B cell (primary cell): ENCODE measurements at regions not wholly inside any gene's neighbourhood (a gene's known extent, or its start where the extent isn't known, plus 50 kb on each side); places are given as distances from the start of the nearest gene placed in this dataset.

Experiments used
- ATAC-seq: fragments of 200-7000 bp; cut with Tn5 transposase; one replicate; pipeline ENCODE4 v1.10.0; 2021; ENCODE audit warnings: low read depth, mild to moderate bottlenecking, moderate number of reproducible peaks, moderate library complexity
- CTCF ChIA-PET: fragments of 350-600 bp; sonication (Branson Sonifier 250); formaldehyde crosslinking; loops from one replicate; lab custom pipeline; 2021; ENCODE audit warnings: antibody characterized with exemption, inconsistent platforms; lab: Charles Lee
- POLR2A ChIA-PET: fragments of 350-600 bp; sonication (Branson Sonifier 250); formaldehyde crosslinking; loops from one replicate; lab custom pipeline; 2021; ENCODE audit warnings: antibody characterized with exemption; lab: Charles Lee
- DNase-seq: peaks from one replicate; pipeline ENCODE4 v3.0.0; 2013
- H2AFZ ChIP-seq: 2 replicates; pipeline ENCODE4 v1.6.1; 2012; ENCODE audit warnings: mild to moderate bottlenecking, low read depth, low read length; ENCODE audit not compliant: insufficient read depth, poor library complexity, severe bottlenecking
- H3K27ac ChIP-seq, 2 donors: 1 replicate in 1 of 2; 2 replicates in 1 of 2; pipeline ENCODE4 v1.5.1; 2012 to 2013; ENCODE audit warnings: low read length in 2 of 2, mild to moderate bottlenecking in 2 of 2, moderate library complexity in 1 of 2
- H3K27me3 ChIP-seq, 4 experiments: fragments of 200-600 bp in 1 of 4; sonication (generic) in 1 of 4; replicated peaks in 1 of 4; 1 replicate in 2 of 4; 2 replicates in 2 of 4; pipeline versions ENCODE4 v1.6.1 to v1.7.0; 2013 to 2016; ENCODE audit warnings: low read length in 3 of 4, mild to moderate bottlenecking in 2 of 4, mixed read lengths in 1 of 4, moderate library complexity in 1 of 4; ENCODE audit not compliant: insufficient read depth in 4 of 4, control insufficient read depth in 3 of 4; ENCODE audit errors: control extremely low read depth in 1 of 4
- H3K36me3 ChIP-seq, 2 experiments: replicated peaks in 1 of 2; 1 replicate in 1 of 2; 2 replicates in 1 of 2; pipeline versions ENCODE4 v1.6.1 to v1.7.1; 2013; ENCODE audit warnings: low read length in 1 of 2; ENCODE audit not compliant: insufficient read depth in 2 of 2, control insufficient read depth in 1 of 2; ENCODE audit errors: control extremely low read depth in 1 of 2, extremely low read depth in 1 of 2
- H3K4me1 ChIP-seq, 2 donors: fragments of 200-600 bp in 1 of 2; sonication (generic) in 1 of 2; 1 replicate in 1 of 2; 2 replicates in 1 of 2; pipeline versions ENCODE4 v1.5.1 to v1.6.1; 2013 to 2017; ENCODE audit warnings: low read length in 2 of 2; ENCODE audit not compliant: control insufficient read depth in 2 of 2, insufficient read depth in 2 of 2
- H3K4me2 ChIP-seq: replicated peaks from 2 replicates; pipeline ENCODE3; 2012; ENCODE audit warnings: mild to moderate bottlenecking, low read depth, low read length; ENCODE audit not compliant: poor library complexity, severe bottlenecking
- H3K4me3 ChIP-seq, 5 experiments: fragments of 200-600 bp in 1 of 5; sonication (generic) in 1 of 5; 1 replicate in 3 of 5; 2 replicates in 2 of 5; pipeline versions ENCODE4 v1.5.1 to v1.7.0; 2011 to 2016; ENCODE audit warnings: low read length in 4 of 5, mild to moderate bottlenecking in 4 of 5, low read depth in 2 of 5, control low read depth in 1 of 5, moderate library complexity in 1 of 5; ENCODE audit not compliant: insufficient read depth in 1 of 5; ENCODE audit errors: control extremely low read depth in 1 of 5, extremely low read depth in 1 of 5
- H3K79me2 ChIP-seq: fragments of 200-600 bp; sonication (generic); one replicate; pipeline ENCODE4 v1.6.0; 2016; ENCODE audit warnings: low read length; ENCODE audit not compliant: control insufficient read depth, insufficient read depth
- H3K9ac ChIP-seq: fragments of 200-600 bp; sonication (generic); 2 replicates; pipeline ENCODE4 v1.6.1; 2017; ENCODE audit warnings: mild to moderate bottlenecking, low read length, moderate library complexity
- H3K9me3 ChIP-seq, 3 donors: one replicate each; pipeline versions ENCODE4 v1.6.1 to v1.7.1; 2013; ENCODE audit warnings: low read length in 2 of 3; ENCODE audit not compliant: control insufficient read depth in 2 of 3, insufficient read depth in 1 of 3; ENCODE audit errors: control extremely low read depth in 1 of 3
- H4K20me1 ChIP-seq: 2 replicates; pipeline ENCODE4 v1.6.0; 2012; ENCODE audit warnings: mild to moderate bottlenecking, low read length; ENCODE audit not compliant: insufficient read depth, control insufficient read depth, poor library complexity, severe bottlenecking
- H3K27ac Mint-ChIP-seq: one replicate; pipeline ENCODE4 v1.8.0; 2021; ENCODE audit warnings: mixed read lengths
- H3K27me3 Mint-ChIP-seq: one replicate; pipeline ENCODE4 v1.8.0; 2021; ENCODE audit warnings: mixed read lengths
- H3K4me1 Mint-ChIP-seq: one replicate; pipeline ENCODE4 v1.8.0; 2021; ENCODE audit warnings: mixed read lengths
- H3K4me3 Mint-ChIP-seq: one replicate; pipeline ENCODE4 v1.8.0; 2021; ENCODE audit warnings: mixed read lengths
- H3K9me3 Mint-ChIP-seq: one replicate; pipeline ENCODE4 v1.8.0; 2022; ENCODE audit warnings: mixed read lengths; ENCODE audit not compliant: insufficient read depth
- EZH2 ChIP-seq: IDR thresholded peaks from 2 replicates; pipeline ENCODE4 v1.6.1; 2012; ENCODE audit warnings: borderline replicate concordance, low read depth, mild to moderate bottlenecking, moderate library complexity, low read length; ENCODE audit not compliant: insufficient read depth, poor library complexity, severe bottlenecking
- WGBS: methylation state at CpG from one replicate; pipeline ENCODE4 v1.1.5; 2013; ENCODE audit warnings: missing lambda C conversion rate; ENCODE audit not compliant: insufficient coverage; 5-methylcytosine and 5-hydroxymethylcytosine counted together
- intact Hi-C: fragments of 100-400 bp; cut with micrococcal nuclease; formaldehyde crosslinking; loops from one replicate; pipeline ENCODE4 v1.10.0; 2022
- TF ChIP-seq, protein P1 (sequence below): fragments of 200-600 bp; IDR thresholded peaks from one replicate; pipeline ENCODE4 v1.8.0; 2022; ENCODE audit warnings: antibody characterized with exemption, mild to moderate bottlenecking

DNA sequence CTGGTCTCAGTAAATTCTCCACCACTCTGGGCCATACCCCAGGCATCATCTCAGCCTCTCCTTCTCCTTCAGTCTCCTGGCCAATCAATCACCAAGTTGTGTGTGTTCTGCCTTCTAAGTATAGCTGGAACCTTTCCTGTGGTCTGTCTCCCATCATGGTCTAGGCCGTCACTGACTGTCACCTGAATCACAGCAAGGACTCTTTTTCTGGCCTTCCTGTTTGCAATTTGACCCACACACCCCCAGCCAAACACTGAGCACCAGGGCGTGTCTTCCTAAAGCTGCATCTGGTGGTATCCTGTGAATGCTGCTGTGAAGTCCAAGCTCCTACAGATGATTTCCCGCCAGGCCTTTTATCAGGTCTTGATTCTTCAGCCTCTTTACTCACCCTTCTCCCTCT, 52.6 kb upstream of the PRELID3B start:
- DNase-seq, result no peak
- 66% methylated on average over 3 of the region's 3 CpGs for WGBS
- Histone ChIP-seq H3K79me2 (no peaks in the 10 kb centered on the region), H2AFZ (no peak overlapping the region), H3K9me3 (no peaks in the 10 kb centered on the region), H3K4me2 (no peak overlapping the region), H3K4me3 (no peak overlapping the region), H3K4me1 (no peaks in the 10 kb centered on the region), H4K20me1 (no peaks in the 10 kb centered on the region), H3K9ac (no peak overlapping the region), H3K36me3 (no peaks in the 10 kb centered on the region), H3K27me3 (no peaks in the 10 kb centered on the region), H3K27ac (no peak overlapping the region)
- Mint-ChIP-seq H3K4me1 (peaks cover 9% of the 10 kb centered on the region), H3K27ac (no peak overlapping the region), H3K9me3 (no peaks in the 10 kb centered on the region), H3K4me3 (no peak overlapping the region), H3K27me3 (no peaks in the 10 kb centered on the region)
- TF ChIP-seq, protein P1, sequence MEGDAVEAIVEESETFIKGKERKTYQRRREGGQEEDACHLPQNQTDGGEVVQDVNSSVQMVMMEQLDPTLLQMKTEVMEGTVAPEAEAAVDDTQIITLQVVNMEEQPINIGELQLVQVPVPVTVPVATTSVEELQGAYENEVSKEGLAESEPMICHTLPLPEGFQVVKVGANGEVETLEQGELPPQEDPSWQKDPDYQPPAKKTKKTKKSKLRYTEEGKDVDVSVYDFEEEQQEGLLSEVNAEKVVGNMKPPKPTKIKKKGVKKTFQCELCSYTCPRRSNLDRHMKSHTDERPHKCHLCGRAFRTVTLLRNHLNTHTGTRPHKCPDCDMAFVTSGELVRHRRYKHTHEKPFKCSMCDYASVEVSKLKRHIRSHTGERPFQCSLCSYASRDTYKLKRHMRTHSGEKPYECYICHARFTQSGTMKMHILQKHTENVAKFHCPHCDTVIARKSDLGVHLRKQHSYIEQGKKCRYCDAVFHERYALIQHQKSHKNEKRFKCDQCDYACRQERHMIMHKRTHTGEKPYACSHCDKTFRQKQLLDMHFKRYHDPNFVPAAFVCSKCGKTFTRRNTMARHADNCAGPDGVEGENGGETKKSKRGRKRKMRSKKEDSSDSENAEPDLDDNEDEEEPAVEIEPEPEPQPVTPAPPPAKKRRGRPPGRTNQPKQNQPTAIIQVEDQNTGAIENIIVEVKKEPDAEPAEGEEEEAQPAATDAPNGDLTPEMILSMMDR, result no peak
- no peak for TF ChIP-seq EZH2
- ChIA-PET POLR2A (no interaction called here), CTCF (interaction anchor here (0.6 to 6.3 kb wide), 5 partner anchors 24 to 771 kb away, joined by 3 to 57 read pairs (median 5); no protein-coding TSS in a partner anchor)
- no peak for ATAC-seq
- intact Hi-C loops, result no loop called here

DNA sequence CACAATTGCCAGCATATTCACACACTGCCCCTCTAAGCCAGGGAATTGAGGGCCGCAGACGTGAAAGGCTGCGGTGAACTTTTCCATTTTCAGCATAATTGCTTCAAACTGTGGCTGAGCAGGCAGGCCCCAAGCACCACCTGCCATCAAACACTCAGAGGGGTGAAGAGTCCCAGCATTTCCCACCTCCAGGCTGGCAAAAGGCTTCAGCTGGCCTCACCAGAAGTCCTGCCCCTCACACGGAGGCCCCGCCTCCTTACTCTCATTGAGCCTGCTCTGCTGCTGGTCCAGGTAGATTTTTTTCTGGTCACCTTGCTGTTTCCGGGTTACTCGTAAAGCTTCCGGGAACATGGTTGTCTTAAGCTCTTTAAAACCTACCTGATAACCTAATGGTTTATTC, 52.0 kb upstream of the PRELID3B start:
- Histone ChIP-seq H3K4me3 (no peak overlapping the region), H4K20me1 (no peaks in the 10 kb centered on the region), H3K27ac (no peak overlapping the region), H3K4me2 (no peak overlapping the region), H3K27me3 (no peaks in the 10 kb centered on the region), H3K79me2 (no peaks in the 10 kb centered on the region), H3K9ac (no peak overlapping the region), H3K4me1 (no peaks in the 10 kb centered on the region), H3K36me3 (no peaks in the 10 kb centered on the region), H2AFZ (no peak overlapping the region), H3K9me3 (no peaks in the 10 kb centered on the region)
- DNase-seq, result no peak
- Mint-ChIP-seq H3K9me3 (no peaks in the 10 kb centered on the region), H3K4me1 (peaks cover 9% of the 10 kb centered on the region), H3K27me3 (no peaks in the 10 kb centered on the region), H3K27ac (no peak overlapping the region), H3K4me3 (no peak overlapping the region)
- TF ChIP-seq, protein P1, result no peak
- no peak for TF ChIP-seq EZH2
- intact Hi-C loops, result no loop called here
- POLR2A ChIA-PET, result no interaction called here
- WGBS, result 97% methylated on average over 8 of the region's 8 CpGs
- ATAC-seq, result no peak
- CTCF ChIA-PET, result interaction anchor here (0.6 to 6.3 kb wide), 4 partner anchors 12 to 770 kb away, joined by 3 to 57 read pairs (median 9); no protein-coding TSS in a partner anchor
